Karpas-422 (cell line): ENCODE measurements at regions not wholly inside any gene's neighbourhood (a gene's known extent, or its start where the extent isn't known, plus 50 kb on each side); places are given as distances from the start of the nearest gene placed in this dataset.

Source experiments
- DNase-seq: peaks from one replicate; pipeline ENCODE4 v3.0.0-alpha.2; 2015
- H2AFZ ChIP-seq: fragments of 200-600 bp; sonication (generic); 2 replicates; pipeline ENCODE4 v1.6.1; 2014; ENCODE audit warnings: antibody characterized with exemption, low read length, mixed read lengths
- H3K27ac ChIP-seq: fragments of 200-600 bp; sonication (generic); 2 replicates; pipeline ENCODE4 v1.5.1; 2014; ENCODE audit warnings: mild to moderate bottlenecking, low read length, moderate library complexity
- H3K27me3 ChIP-seq: fragments of 200-600 bp; sonication (generic); 2 replicates; pipeline ENCODE4 v1.6.1; 2014; ENCODE audit warnings: low read length, mixed read lengths
- H3K36me3 ChIP-seq: fragments of 200-600 bp; sonication (generic); 2 replicates; pipeline ENCODE4 v1.6.1; 2014; ENCODE audit warnings: low read length, mixed read lengths; ENCODE audit not compliant: insufficient read depth
- H3K4me1 ChIP-seq: fragments of 200-600 bp; sonication (generic); 2 replicates; pipeline ENCODE4 v1.6.1; 2014; ENCODE audit warnings: mild to moderate bottlenecking, low read length, mixed read lengths
- H3K4me2 ChIP-seq: fragments of 200-600 bp; sonication (generic); 2 replicates; pipeline ENCODE4 v1.6.1; 2014; ENCODE audit warnings: low read length, low read depth, mild to moderate bottlenecking; ENCODE audit not compliant: poor library complexity, severe bottlenecking
- H3K4me3 ChIP-seq: fragments of 200-600 bp; sonication (generic); 2 replicates; pipeline ENCODE4 v1.5.1; 2014; ENCODE audit warnings: mild to moderate bottlenecking, antibody characterized with exemption, low read length, mixed read lengths
- H3K79me2 ChIP-seq: fragments of 200-600 bp; sonication (generic); 2 replicates; pipeline ENCODE4 v1.6.1; 2014; ENCODE audit warnings: mild to moderate bottlenecking, low read length, mixed read lengths
- H3K9ac ChIP-seq: fragments of 200-600 bp; sonication (generic); 2 replicates; pipeline ENCODE4 v1.6.0; 2014; ENCODE audit warnings: low read length
- H3K9me2 ChIP-seq: fragments of 200-600 bp; sonication (generic), shearing (Covaris generic); replicated peaks from 2 replicates; pipeline ENCODE4 v1.6.0; 2014; ENCODE audit warnings: mild to moderate bottlenecking, low read length, moderate library complexity; ENCODE audit not compliant: insufficient read depth
- H3K9me3 ChIP-seq: fragments of 300-700, 200-600 bp; sonication (generic); 2 replicates; pipeline ENCODE4 v1.6.1; 2014; ENCODE audit warnings: low read length, mixed read lengths
- H4K20me1 ChIP-seq: fragments of 200-600 bp; sonication (generic); 2 replicates; pipeline ENCODE4 v1.6.1; 2014; ENCODE audit warnings: mild to moderate bottlenecking, antibody characterized with exemption, low read length, low read depth; ENCODE audit not compliant: insufficient read depth

GRCh38 chr18:77708826-77709506 lies 459.3 kb downstream of the GALR1 start:
- H3K9me2 ChIP-seq: no peaks in the 10 kb centered on the region
- H3K36me3 ChIP-seq: no peaks in the 10 kb centered on the region
- no peaks in the 10 kb centered on the region for H3K27me3 ChIP-seq
- DNase-seq: no peak
- no peaks in the 10 kb centered on the region for H4K20me1 ChIP-seq
- no peaks in the 10 kb centered on the region for H3K4me1 ChIP-seq
- H3K9ac ChIP-seq: no peak overlapping the region
- H2AFZ ChIP-seq: no peak overlapping the region
- no peaks in the 10 kb centered on the region for H3K79me2 ChIP-seq
- no peak overlapping the region for H3K27ac ChIP-seq
- no peak overlapping the region for H3K4me3 ChIP-seq
- no peaks in the 10 kb centered on the region for H3K9me3 ChIP-seq
- no peak overlapping the region for H3K4me2 ChIP-seq

DNA sequence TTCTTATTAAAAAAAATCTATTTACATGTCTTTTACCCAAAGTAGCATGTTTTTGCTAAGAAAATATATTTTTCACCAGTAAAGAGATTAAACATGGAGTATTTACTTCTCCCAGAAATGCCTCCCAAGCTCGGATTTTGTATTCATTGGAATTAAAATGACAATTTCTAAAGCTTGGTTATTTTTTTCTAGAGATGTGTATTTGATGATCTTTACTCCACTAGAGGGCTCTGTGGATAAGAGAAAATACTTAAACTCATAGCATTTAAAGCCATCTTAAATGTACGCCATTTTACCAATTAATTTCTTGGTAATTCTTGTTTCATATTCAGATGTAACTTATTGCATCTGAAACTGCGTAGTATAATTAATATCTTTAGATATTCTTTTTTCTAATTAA lies 461.4 kb downstream of the GALR1 start:
- DNase-seq: peak; percentile 58
- H3K9me2 ChIP-seq: no peaks in the 10 kb centered on the region

DNA sequence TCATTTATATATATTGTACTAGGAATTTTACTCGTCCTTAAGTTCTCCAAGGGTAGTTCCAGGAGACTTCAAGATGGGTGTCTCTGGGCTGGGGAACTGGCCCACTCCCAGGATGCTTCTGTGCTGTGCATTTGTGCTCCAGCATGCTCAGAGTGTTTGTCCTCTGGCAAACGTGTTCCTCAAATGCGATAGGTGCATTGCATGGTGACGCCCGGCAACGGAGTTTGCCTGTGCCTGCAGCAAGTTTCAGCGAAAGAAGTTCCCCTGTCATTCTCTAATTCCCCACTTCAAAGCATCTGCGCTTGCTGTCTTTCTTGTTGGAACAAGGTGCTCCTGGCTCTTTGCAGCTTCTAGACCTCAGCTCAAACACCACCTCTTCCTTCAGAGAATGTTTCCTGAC lies 465.1 kb downstream of the GALR1 start:
- DNase-seq: no peak
- no peak overlapping the region for H3K4me3 ChIP-seq
- H3K36me3 ChIP-seq: no peaks in the 10 kb centered on the region
- no peaks in the 10 kb centered on the region for H3K9me2 ChIP-seq
- H2AFZ ChIP-seq: no peak overlapping the region
- no peak overlapping the region for H3K9ac ChIP-seq
- H3K79me2 ChIP-seq: no peaks in the 10 kb centered on the region
- no peaks in the 10 kb centered on the region for H4K20me1 ChIP-seq
- no peaks in the 10 kb centered on the region for H3K4me1 ChIP-seq
- no peak overlapping the region for H3K4me2 ChIP-seq
- no peaks in the 10 kb centered on the region for H3K9me3 ChIP-seq
- H3K27ac ChIP-seq: no peak overlapping the region
- H3K27me3 ChIP-seq: no peaks in the 10 kb centered on the region

More for the DNA sequence above, 461.4 kb downstream of the GALR1 start:
- Histone ChIP-seq H4K20me1 (no peaks in the 10 kb centered on the region), H2AFZ (no peak overlapping the region), H3K9ac (no peak overlapping the region), H3K9me3 (no peaks in the 10 kb centered on the region), H3K4me1 (no peaks in the 10 kb centered on the region), H3K4me2 (no peak overlapping the region), H3K27ac (no peak overlapping the region), H3K36me3 (no peaks in the 10 kb centered on the region), H3K27me3 (no peaks in the 10 kb centered on the region), H3K4me3 (no peak overlapping the region), H3K79me2 (no peaks in the 10 kb centered on the region)

- no peak overlapping the region for H3K4me3 ChIP-seq
- no peak for DNase-seq
- no peaks in the 10 kb centered on the region for H3K36me3 ChIP-seq
- no peaks in the 10 kb centered on the region for H3K4me1 ChIP-seq
- H3K9me2 ChIP-seq: no peaks in the 10 kb centered on the region
- H3K27me3 ChIP-seq: no peaks in the 10 kb centered on the region
- no peaks in the 10 kb centered on the region for H3K9me3 ChIP-seq
- H2AFZ ChIP-seq: no peak overlapping the region
- no peaks in the 10 kb centered on the region for H4K20me1 ChIP-seq
- no peaks in the 10 kb centered on the region for H3K79me2 ChIP-seq
- no peak overlapping the region for H3K27ac ChIP-seq
- H3K9ac ChIP-seq: no peak overlapping the region
- no peak overlapping the region for H3K4me2 ChIP-seq
Measured at GRCh38 chr18:77716282-77716681, 466.6 kb downstream of the GALR1 start.

- Histone ChIP-seq H3K4me1 (no peaks in the 10 kb centered on the region), H3K36me3 (no peaks in the 10 kb centered on the region), H3K79me2 (no peaks in the 10 kb centered on the region), H3K4me3 (no peak overlapping the region), H2AFZ (no peak overlapping the region), H3K9me2 (no peaks in the 10 kb centered on the region), H3K9me3 (no peaks in the 10 kb centered on the region), H3K9ac (no peak overlapping the region), H4K20me1 (no peaks in the 10 kb centered on the region), H3K27ac (no peak overlapping the region), H3K27me3 (no peaks in the 10 kb centered on the region), H3K4me2 (no peak overlapping the region)
- DNase-seq: no peak
Measured at GRCh38 chr18:77733292-77733903, 483.8 kb downstream of the GALR1 start.

DNA sequence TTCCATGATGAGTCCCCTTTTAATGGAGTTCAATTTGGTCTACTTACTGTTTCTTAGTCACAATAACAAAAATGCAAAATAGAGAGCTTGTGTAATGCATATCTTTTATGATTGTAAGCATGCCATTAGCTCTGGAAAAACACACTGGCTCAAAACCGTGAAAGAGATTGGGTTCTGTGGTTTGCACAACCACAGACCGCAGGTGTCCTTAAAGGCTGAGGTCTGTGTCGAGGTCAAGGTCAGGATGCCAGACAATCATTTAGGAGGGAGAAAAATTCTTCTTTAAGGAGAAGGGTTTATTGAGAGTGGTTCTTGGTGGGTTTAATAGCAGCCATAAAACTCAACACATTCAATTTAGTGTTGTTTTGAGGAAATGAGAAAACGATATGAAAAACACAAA lies 487.2 kb downstream of the GALR1 start:
- Histone ChIP-seq H3K27ac (no peak overlapping the region), H3K27me3 (no peaks in the 10 kb centered on the region), H3K4me1 (no peaks in the 10 kb centered on the region), H3K9ac (no peak overlapping the region), H3K4me2 (no peak overlapping the region), H3K36me3 (no peaks in the 10 kb centered on the region), H4K20me1 (no peaks in the 10 kb centered on the region), H3K4me3 (no peak overlapping the region), H3K9me3 (no peaks in the 10 kb centered on the region), H2AFZ (no peak overlapping the region), H3K9me2 (no peaks in the 10 kb centered on the region), H3K79me2 (no peaks in the 10 kb centered on the region)
- no peak for DNase-seq

DNA sequence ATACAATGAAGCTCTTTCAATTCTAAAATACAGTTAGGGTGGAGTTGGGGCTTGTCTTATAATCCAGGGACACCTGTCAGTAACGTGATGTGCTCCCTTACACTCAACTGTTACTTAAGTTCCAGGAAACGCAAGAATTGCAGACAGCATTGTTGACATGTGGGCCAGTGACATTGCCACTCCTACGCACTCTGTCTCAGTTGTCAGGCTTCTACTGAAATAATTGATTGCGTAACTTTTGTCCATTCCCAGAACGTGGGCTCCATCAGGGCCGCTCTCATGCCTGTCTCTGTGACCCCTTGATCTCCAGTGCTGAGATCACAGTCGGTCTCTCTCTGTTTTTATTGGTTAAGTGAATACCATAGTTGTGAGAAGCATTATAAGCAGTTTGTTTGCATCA lies 487.8 kb downstream of the GALR1 start:
- no peak overlapping the region for H3K9ac ChIP-seq
- no peak overlapping the region for H2AFZ ChIP-seq
- no peaks in the 10 kb centered on the region for H4K20me1 ChIP-seq
- H3K79me2 ChIP-seq: no peaks in the 10 kb centered on the region
- H3K9me2 ChIP-seq: no peaks in the 10 kb centered on the region
- no peaks in the 10 kb centered on the region for H3K36me3 ChIP-seq
- H3K4me3 ChIP-seq: no peak overlapping the region
- H3K27ac ChIP-seq: no peak overlapping the region
- no peak for DNase-seq
- H3K9me3 ChIP-seq: no peaks in the 10 kb centered on the region
- H3K27me3 ChIP-seq: no peaks in the 10 kb centered on the region
- H3K4me2 ChIP-seq: no peak overlapping the region
- no peaks in the 10 kb centered on the region for H3K4me1 ChIP-seq

GRCh38 chr18:77749089-77749488 lies 499.4 kb downstream of the GALR1 start:
- DNase-seq: peak; percentile 64
- Histone ChIP-seq H3K36me3 (no peaks in the 10 kb centered on the region), H4K20me1 (no peaks in the 10 kb centered on the region), H3K27ac (no peak overlapping the region), H3K9ac (no peak overlapping the region), H3K9me3 (no peaks in the 10 kb centered on the region), H3K9me2 (no peaks in the 10 kb centered on the region), H3K4me1 (no peaks in the 10 kb centered on the region), H3K79me2 (no peaks in the 10 kb centered on the region), H3K4me2 (no peak overlapping the region), H2AFZ (no peak overlapping the region), H3K27me3 (no peaks in the 10 kb centered on the region), H3K4me3 (no peak overlapping the region)
